ENCODE measurements at regions not wholly inside any gene's neighbourhood (a gene's known extent, or its start where the extent isn't known, plus 50 kb on each side); places are given as distances from the start of the nearest gene placed in this dataset.
"Not testable (repeated sequence)": the region's sequence is repeated elsewhere in the genome, so short reads cannot be mapped to it uniquely, and the experiment has no call there.

- H3K27me3 ChIP-seq (ENCODE audit: insufficient read depth, low read length); H3K27me3 Mint-ChIP-seq; DNase-seq; POLR2A ChIA-PET (ENCODE audit: partially characterized antibody); H3K27ac ChIP-seq (ENCODE audit: low read depth, low read length); H3K27ac Mint-ChIP-seq; H3K4me3 ChIP-seq (ENCODE audit: low read length in 2 of 2); H3K36me3 ChIP-seq (ENCODE audit: insufficient read depth, low read length); H3K9me3 ChIP-seq (ENCODE audit: control insufficient read depth in 1 of 2, low read length in 2 of 2); H3K4me3 Mint-ChIP-seq; intact Hi-C loops (cut with micrococcal nuclease): not testable (repeated sequence)
- Mint-ChIP-seq H3K36me3 (peaks cover 0 to 15% of the 10 kb centered on the region in 2 donors), H3K4me1 (peaks cover 7 to 16% (median 12%) of the 10 kb centered on the region in 4 donors), H3K9me3 (peaks cover 0 to 11% (median 6%) of the 10 kb centered on the region in 8 donors)
- H3K4me1 ChIP-seq (ENCODE audit: insufficient read depth, low read length): peaks cover 17% of the 10 kb centered on the region
- CTCF ChIA-PET (ENCODE audit: partially characterized antibody): interaction anchor here (0.7 to 1.3 kb wide), 2 partner anchors 8 to 205 kb away, joined by 3 to 5 read pairs; no protein-coding TSS in a partner anchor
These were observed 127.5 kb upstream of the SATB1 start for GRCh38 chr3:18552579-18553105.

GRCh38 chr3:18546632-18547031, 121.5 kb upstream of the SATB1 start:
- H3K4me1 ChIP-seq (ENCODE audit: insufficient read depth, low read length): no peaks in the 10 kb centered on the region
- no peaks in the 10 kb centered on the region for H3K9me3 ChIP-seq (ENCODE audit: control insufficient read depth in 1 of 2, low read length in 2 of 2)
- no peaks in the 10 kb centered on the region for H3K27me3 ChIP-seq (ENCODE audit: insufficient read depth, low read length)
- no peak for DNase-seq
- Mint-ChIP-seq H3K27me3 (peaks cover 0 to 2% of the 10 kb centered on the region in 2 donors), H3K9me3 (peaks cover 2 to 11% (median 7%) of the 10 kb centered on the region in 8 donors), H3K27ac (peak overlapping the region in 1 of 7 donors; percentile 65), H3K4me1 (peaks cover 0 to 5% (median 2%) of the 10 kb centered on the region in 4 donors), H3K4me3 (no peak overlapping the region), H3K36me3 (peaks cover 0 to 11% of the 10 kb centered on the region in 2 donors)
- ChIA-PET POLR2A (ENCODE audit: partially characterized antibody) (no interaction called here), CTCF (ENCODE audit: partially characterized antibody) (interaction anchor here (1.0 to 1.2 kb wide), 2 partner anchors 13 kb away, joined by 5 to 7 read pairs; no protein-coding TSS in a partner anchor)
- no peaks in the 10 kb centered on the region for H3K36me3 ChIP-seq (ENCODE audit: insufficient read depth, low read length)
- no peak overlapping the region for H3K4me3 ChIP-seq (ENCODE audit: low read length in 2 of 2)
- no peak overlapping the region for H3K27ac ChIP-seq (ENCODE audit: low read depth, low read length)
- intact Hi-C loops (cut with micrococcal nuclease): no loop called here

- CTCF ChIA-PET (ENCODE audit: partially characterized antibody): no interaction called here
- Histone ChIP-seq H3K27ac (ENCODE audit: low read depth, low read length) (no peak overlapping the region), H3K4me3 (ENCODE audit: low read length in 2 of 2) (no peak overlapping the region), H3K27me3 (ENCODE audit: insufficient read depth, low read length) (no peaks in the 10 kb centered on the region), H3K9me3 (ENCODE audit: control insufficient read depth in 1 of 2, low read length in 2 of 2) (no peaks in the 10 kb centered on the region), H3K4me1 (ENCODE audit: insufficient read depth, low read length) (no peaks in the 10 kb centered on the region), H3K36me3 (ENCODE audit: insufficient read depth, low read length) (no peaks in the 10 kb centered on the region)
- H3K4me3 Mint-ChIP-seq: no peak overlapping the region
- H3K27ac Mint-ChIP-seq: no peak overlapping the region
- no peak for DNase-seq
- POLR2A ChIA-PET (ENCODE audit: partially characterized antibody): no interaction called here
- intact Hi-C loops (cut with micrococcal nuclease): no loop called here
- H3K4me1 Mint-ChIP-seq: peaks cover 0 to 4% (median 2%) of the 10 kb centered on the region in 4 donors
- H3K9me3 Mint-ChIP-seq: peaks cover 1 to 9% (median 6%) of the 10 kb centered on the region in 8 donors
- peaks cover 0 to 8% of the 10 kb centered on the region in 2 donors for H3K36me3 Mint-ChIP-seq
- H3K27me3 Mint-ChIP-seq: peaks cover 0 to 2% of the 10 kb centered on the region in 2 donors
These were observed 119.0 kb upstream of the SATB1 start for GRCh38 chr3:18544146-18544545.

GRCh38 chr3:18538463-18539230, 113.5 kb upstream of the SATB1 start:
- Mint-ChIP-seq H3K27ac (no peak overlapping the region), H3K4me3 (no peak overlapping the region), H3K4me1 (no peaks in the 10 kb centered on the region), H3K27me3 (peaks cover 0 to 2% of the 10 kb centered on the region in 2 donors), H3K36me3 (no peaks in the 10 kb centered on the region), H3K9me3 (peaks cover 0 to 2% (median 0%) of the 10 kb centered on the region in 8 donors)
- Histone ChIP-seq H3K4me1 (ENCODE audit: insufficient read depth, low read length) (no peaks in the 10 kb centered on the region), H3K9me3 (ENCODE audit: control insufficient read depth in 1 of 2, low read length in 2 of 2) (no peaks in the 10 kb centered on the region), H3K36me3 (ENCODE audit: insufficient read depth, low read length) (no peaks in the 10 kb centered on the region), H3K4me3 (ENCODE audit: low read length in 2 of 2) (no peak overlapping the region), H3K27ac (ENCODE audit: low read depth, low read length) (no peak overlapping the region), H3K27me3 (ENCODE audit: insufficient read depth, low read length) (no peaks in the 10 kb centered on the region)
- ChIA-PET POLR2A (ENCODE audit: partially characterized antibody) (no interaction called here), CTCF (ENCODE audit: partially characterized antibody) (no interaction called here)
- intact Hi-C loops (cut with micrococcal nuclease): no loop called here
- no peak for DNase-seq

- Mint-ChIP-seq H3K4me3 (no peak overlapping the region), H3K9me3 (no peaks in the 10 kb centered on the region), H3K4me1 (peaks cover 0 to 2% (median under 1%) of the 10 kb centered on the region in 4 donors), H3K36me3 (peaks cover 10 to 30% of the 10 kb centered on the region in 2 donors), H3K27ac (no peak overlapping the region), H3K27me3 (no peaks in the 10 kb centered on the region)
- POLR2A ChIA-PET (ENCODE audit: partially characterized antibody): no interaction called here
- no peaks in the 10 kb centered on the region for H3K9me3 ChIP-seq (ENCODE audit: control insufficient read depth in 1 of 2, low read length in 2 of 2)
- H3K36me3 ChIP-seq (ENCODE audit: insufficient read depth, low read length): no peaks in the 10 kb centered on the region
- CTCF ChIA-PET (ENCODE audit: partially characterized antibody): no interaction called here
- H3K27ac ChIP-seq (ENCODE audit: low read depth, low read length): no peak overlapping the region
- no peak overlapping the region for H3K4me3 ChIP-seq (ENCODE audit: low read length in 2 of 2)
- no peaks in the 10 kb centered on the region for H3K27me3 ChIP-seq (ENCODE audit: insufficient read depth, low read length)
- DNase-seq: no peak
- intact Hi-C loops (cut with micrococcal nuclease): no loop called here
- H3K4me1 ChIP-seq (ENCODE audit: insufficient read depth, low read length): no peaks in the 10 kb centered on the region
These were observed 107.9 kb upstream of the SATB1 start for GRCh38 chr3:18533039-18533438.

GRCh38 chr3:18531662-18532061, 106.5 kb upstream of the SATB1 start:
- H3K27ac ChIP-seq (ENCODE audit: low read depth, low read length): no peak overlapping the region

GRCh38 chr3:18529631-18530030, 104.5 kb upstream of the SATB1 start:
- H3K4me1 ChIP-seq (ENCODE audit: insufficient read depth, low read length): no peaks in the 10 kb centered on the region

More at GRCh38 chr3:18531662-18532061, 106.5 kb upstream of the SATB1 start:
- Histone ChIP-seq H3K36me3 (ENCODE audit: insufficient read depth, low read length) (no peaks in the 10 kb centered on the region), H3K27me3 (ENCODE audit: insufficient read depth, low read length) (no peaks in the 10 kb centered on the region), H3K4me1 (ENCODE audit: insufficient read depth, low read length) (no peaks in the 10 kb centered on the region), H3K9me3 (ENCODE audit: control insufficient read depth in 1 of 2, low read length in 2 of 2) (no peaks in the 10 kb centered on the region), H3K4me3 (ENCODE audit: low read length in 2 of 2) (no peak overlapping the region)
- intact Hi-C loops (cut with micrococcal nuclease): no loop called here
- peaks cover 15 to 40% of the 10 kb centered on the region in 2 donors for H3K36me3 Mint-ChIP-seq
- no peaks in the 10 kb centered on the region for H3K27me3 Mint-ChIP-seq
- peaks cover 0 to 3% (median 0%) of the 10 kb centered on the region in 8 donors for H3K9me3 Mint-ChIP-seq
- H3K4me1 Mint-ChIP-seq: peaks cover 2 to 7% (median 5%) of the 10 kb centered on the region in 4 donors
- H3K4me3 Mint-ChIP-seq: no peak overlapping the region
- DNase-seq: no peak
- H3K27ac Mint-ChIP-seq: peak overlapping the region in 1 of 7 donors; percentile 18
- CTCF ChIA-PET (ENCODE audit: partially characterized antibody): no interaction called here
- POLR2A ChIA-PET (ENCODE audit: partially characterized antibody): no interaction called here

More at GRCh38 chr3:18529631-18530030, 104.5 kb upstream of the SATB1 start:
- Histone ChIP-seq H3K36me3 (ENCODE audit: insufficient read depth, low read length) (no peaks in the 10 kb centered on the region), H3K9me3 (ENCODE audit: control insufficient read depth in 1 of 2, low read length in 2 of 2) (no peaks in the 10 kb centered on the region), H3K4me3 (ENCODE audit: low read length in 2 of 2) (no peak overlapping the region), H3K27me3 (ENCODE audit: insufficient read depth, low read length) (no peaks in the 10 kb centered on the region), H3K27ac (ENCODE audit: low read depth, low read length) (no peak overlapping the region)
- H3K27ac Mint-ChIP-seq: peak overlapping the region in 1 of 7 donors; percentile 42
- no peaks in the 10 kb centered on the region for H3K27me3 Mint-ChIP-seq
- peaks cover 0 to 20% (median 13%) of the 10 kb centered on the region in 8 donors for H3K9me3 Mint-ChIP-seq
- H3K4me3 Mint-ChIP-seq: no peak overlapping the region
- CTCF ChIA-PET (ENCODE audit: partially characterized antibody): interaction anchor here (0.7 to 1.5 kb wide), 2 partner anchors 30 to 111 kb away, joined by 3 to 8 read pairs; no protein-coding TSS in a partner anchor
- POLR2A ChIA-PET (ENCODE audit: partially characterized antibody): no interaction called here
- peaks cover 26 to 60% of the 10 kb centered on the region in 2 donors for H3K36me3 Mint-ChIP-seq
- DNase-seq: no peak
- peaks cover 2 to 7% (median 5%) of the 10 kb centered on the region in 4 donors for H3K4me1 Mint-ChIP-seq
- intact Hi-C loops (cut with micrococcal nuclease): no loop called here
